Thyroid gland (tissue), 4 donors: ENCODE measurements at regions not wholly inside any gene's neighbourhood (a gene's known extent, or its start where the extent isn't known, plus 50 kb on each side); places are given as distances from the start of the nearest gene placed in this dataset.

Experiments
- DNase-seq, 2 donors: peaks; one replicate each; pipeline ENCODE4 v3.0.0-alpha.2; 2019
- H3K27ac ChIP-seq, 3 donors: fragments of 200-600 bp; sonication (generic); 1 replicate in 2 of 3; 2 replicates in 1 of 3; pipeline ENCODE4 v1.5.1; 2016 to 2019; ENCODE audit warnings: mild to moderate bottlenecking in 1 of 3, moderate library complexity in 1 of 3
- H3K27me3 ChIP-seq: fragments of 200-600 bp; sonication (generic); one replicate; pipeline ENCODE4 v1.5.1; 2019
- H3K36me3 ChIP-seq, 2 donors: fragments of 200-600 bp; sonication (generic); one replicate each; pipeline ENCODE4 v1.5.1; 2016 to 2019
- H3K4me1 ChIP-seq, 2 donors: fragments of 200-600 bp; sonication (generic); one replicate each; pipeline ENCODE4 v1.5.1; 2017 to 2019
- H3K4me3 ChIP-seq, 3 donors: fragments of 200-600 bp; sonication (generic); replicated peaks in 1 of 3; 1 replicate in 2 of 3; 2 replicates in 1 of 3; pipeline ENCODE4 v1.5.1; 2016; ENCODE audit warnings: mild to moderate bottlenecking in 1 of 3
- H3K9me3 ChIP-seq: fragments of 200-600 bp; sonication (generic); one replicate; pipeline ENCODE4 v1.5.1; 2017
- CTCF ChIP-seq, 6 experiments: fragments of 200-600 bp in 3 of 6; fragments of 450-650 bp in 3 of 6; sonication (generic) in 3 of 6; IDR thresholded peaks; one replicate each; pipeline ENCODE4 v1.5.1; 2016 to 2019; ENCODE audit warnings: antibody characterized with exemption in 6 of 6, mild to moderate bottlenecking in 2 of 6, inconsistent platforms in 1 of 6, moderate library complexity in 1 of 6
- POLR2A ChIP-seq, 2 donors: fragments of 450-650 bp; IDR thresholded peaks; one replicate each; pipeline ENCODE4 v1.6.1; 2017; ENCODE audit warnings: antibody characterized with exemption in 2 of 2, mild to moderate bottlenecking in 2 of 2, moderate library complexity in 1 of 2
- WGBS, 2 donors: methylation state at CpG; one replicate each; pipeline ENCODE4 v1.1.5; 2017; 5-methylcytosine and 5-hydroxymethylcytosine counted together
- intact Hi-C: fragments of 100-400 bp; cut with DNase I; formaldehyde crosslinking; loops from one replicate; pipeline ENCODE4 v1.15.1; 2023

- no peak for DNase-seq
These were observed 141.1 kb upstream of the SMIM23 start for GRCh38 chr5:171644536-171644935.

GRCh38 chr5:171646102-171647042 is 139.2 kb upstream of the SMIM23 start:
- Histone ChIP-seq H3K27ac (no peak overlapping the region), H3K4me3 (no peak overlapping the region), H3K4me1 (no peaks in the 10 kb centered on the region), H3K27me3 (no peaks in the 10 kb centered on the region), H3K36me3 (no peaks in the 10 kb centered on the region), H3K9me3 (no peaks in the 10 kb centered on the region)
- 90 to 94% methylated on average over 14 of the region's 14 CpGs for WGBS, 2 donors
- TF ChIP-seq CTCF (IDR thresholded peaks at IDR 0.05) (no peak), POLR2A (IDR thresholded peaks at IDR 0.05) (no peak)
- no peak for DNase-seq
- intact Hi-C loops, result no loop called here

More at GRCh38 chr5:171644536-171644935, 141.1 kb upstream of the SMIM23 start:
- H3K4me3 ChIP-seq, result no peak overlapping the region
- intact Hi-C loops, result no loop called here
- no peaks in the 10 kb centered on the region for H3K9me3 ChIP-seq
- H3K4me1 ChIP-seq, result no peaks in the 10 kb centered on the region
- H3K27ac ChIP-seq, result no peak overlapping the region
- H3K27me3 ChIP-seq, result no peaks in the 10 kb centered on the region
- H3K36me3 ChIP-seq, result no peaks in the 10 kb centered on the region
- 67 to 76% methylated on average over 10 of the region's 10 CpGs for WGBS, 2 donors
- TF ChIP-seq POLR2A (IDR thresholded peaks at IDR 0.05) (no peak), CTCF (IDR thresholded peaks at IDR 0.05) (no peak)

- Histone ChIP-seq H3K27ac (no peak overlapping the region), H3K9me3 (no peaks in the 10 kb centered on the region), H3K4me1 (no peaks in the 10 kb centered on the region), H3K4me3 (no peak overlapping the region), H3K36me3 (no peaks in the 10 kb centered on the region), H3K27me3 (no peaks in the 10 kb centered on the region)
- TF ChIP-seq POLR2A (IDR thresholded peaks at IDR 0.05), result no peak
- TF ChIP-seq CTCF (IDR thresholded peaks at IDR 0.05), result no peak
- WGBS, 2 donors, result 75 to 80% methylated on average over 15 of the region's 15 CpGs
- no peak for DNase-seq
- intact Hi-C loops, result no loop called here
These were observed 138.3 kb upstream of the SMIM23 start for GRCh38 chr5:171647043-171647903.

- TF ChIP-seq POLR2A (IDR thresholded peaks at IDR 0.05) (no peak), CTCF (IDR thresholded peaks at IDR 0.05) (no peak)
- H3K4me1 ChIP-seq, result no peaks in the 10 kb centered on the region
- no peak overlapping the region for H3K4me3 ChIP-seq
- no peak overlapping the region for H3K27ac ChIP-seq
- no peaks in the 10 kb centered on the region for H3K27me3 ChIP-seq
- WGBS, 2 donors, result 71 to 72% methylated on average over 4 of the region's 4 CpGs
- H3K9me3 ChIP-seq, result no peaks in the 10 kb centered on the region
- no peak for DNase-seq
- H3K36me3 ChIP-seq, result no peaks in the 10 kb centered on the region
- intact Hi-C loops, result no loop called here
These were observed 137.7 kb upstream of the SMIM23 start for GRCh38 chr5:171647904-171648260.
